Dermis blood vessel endothelial cell (primary cell): ENCODE measurements at regions not wholly inside any gene's neighbourhood (a gene's known extent, or its start where the extent isn't known, plus 50 kb on each side); places are given as distances from the start of the nearest gene placed in this dataset.
"Not testable (repeated sequence)": the region's sequence is repeated elsewhere in the genome, so short reads cannot be mapped to it uniquely, and the experiment has no call there.

Experiments
- DNase-seq: peaks from one replicate; pipeline ENCODE4 v3.0.0; 2010

- DNase-seq, result no peak
Measured at GRCh38 chr5:71771191-71771590, 52.1 kb downstream of the CARTPT start.

DNA sequence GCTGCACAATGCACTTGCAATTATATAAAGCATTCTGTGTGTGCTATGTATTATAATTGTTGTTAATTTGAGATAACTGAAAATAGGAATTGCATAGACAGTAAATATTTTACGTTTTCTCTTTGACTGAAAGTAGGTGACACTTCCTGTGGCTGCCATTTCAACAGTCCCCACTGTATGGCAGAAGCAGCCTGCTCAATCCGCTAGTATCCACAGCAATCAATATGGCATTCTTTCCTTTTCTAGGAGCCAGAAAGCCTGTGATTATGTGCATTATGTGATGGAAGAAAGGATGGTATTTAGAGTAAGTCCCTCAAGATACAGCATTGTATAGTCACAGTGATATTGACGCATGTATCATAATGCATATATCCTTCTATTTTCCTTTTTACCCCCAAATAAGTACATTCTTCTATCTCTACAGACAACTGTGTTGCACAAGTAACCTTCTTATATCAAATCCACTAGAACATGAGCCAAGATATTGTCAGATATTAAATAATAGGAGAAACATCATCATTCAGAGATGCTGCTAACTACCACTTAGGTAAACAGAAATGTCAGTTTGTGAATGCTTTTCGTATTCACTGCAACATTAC, 59.7 kb downstream of the CARTPT start:
- DNase-seq, result peak; percentile 56

- DNase-seq, result no peak
Measured at GRCh38 chr5:71780597-71780996, 61.5 kb downstream of the CARTPT start.

GRCh38 chr5:71782393-71782770, 63.3 kb downstream of the CARTPT start:
- no peak for DNase-seq

GRCh38 chr5:71782771-71783770, 64.0 kb downstream of the CARTPT start:
- DNase-seq, result peak; percentile 83

GRCh38 chr5:71783891-71784290, 64.8 kb downstream of the CARTPT start:
- no peak for DNase-seq

DNA sequence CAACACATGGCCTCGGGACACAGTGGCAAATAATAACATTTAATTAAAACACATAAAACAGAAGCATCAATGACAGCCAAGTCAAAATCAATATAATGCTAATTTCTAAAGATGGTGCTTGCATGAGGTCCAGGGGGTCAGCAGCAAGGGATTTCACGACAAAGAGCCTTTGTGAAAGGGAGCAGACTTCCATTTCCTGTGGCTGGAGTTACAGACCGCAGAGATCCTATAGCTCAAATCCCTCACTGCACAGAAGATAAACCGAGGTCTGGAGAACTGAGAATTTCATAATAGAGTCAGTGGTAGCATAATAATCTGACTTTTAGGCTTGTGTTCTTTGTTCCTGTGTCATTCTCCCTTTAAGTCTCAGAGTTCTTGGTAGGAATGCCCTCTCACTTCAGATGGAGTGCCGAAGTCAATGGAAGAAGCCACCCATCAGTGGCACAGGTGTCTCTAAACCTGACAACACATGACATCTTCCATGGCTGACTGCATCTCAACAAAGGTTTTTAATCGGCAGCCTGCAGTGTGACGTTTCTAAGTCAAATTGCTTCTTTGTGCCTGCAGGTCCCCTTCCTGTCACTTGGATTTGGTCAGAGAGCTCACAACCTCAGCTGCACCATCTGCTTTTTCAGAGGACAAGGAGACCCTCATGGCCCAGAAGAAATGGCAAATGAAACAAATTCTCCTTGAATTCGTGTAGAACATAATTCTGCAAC, 67.4 kb downstream of the CARTPT start:
- DNase-seq, result no peak

- no peak for DNase-seq
Measured at GRCh38 chr5:71788794-71789193, 69.7 kb downstream of the CARTPT start.

- DNase-seq, result no peak
Measured at GRCh38 chr5:71789746-71790145, 70.7 kb downstream of the CARTPT start.

DNA sequence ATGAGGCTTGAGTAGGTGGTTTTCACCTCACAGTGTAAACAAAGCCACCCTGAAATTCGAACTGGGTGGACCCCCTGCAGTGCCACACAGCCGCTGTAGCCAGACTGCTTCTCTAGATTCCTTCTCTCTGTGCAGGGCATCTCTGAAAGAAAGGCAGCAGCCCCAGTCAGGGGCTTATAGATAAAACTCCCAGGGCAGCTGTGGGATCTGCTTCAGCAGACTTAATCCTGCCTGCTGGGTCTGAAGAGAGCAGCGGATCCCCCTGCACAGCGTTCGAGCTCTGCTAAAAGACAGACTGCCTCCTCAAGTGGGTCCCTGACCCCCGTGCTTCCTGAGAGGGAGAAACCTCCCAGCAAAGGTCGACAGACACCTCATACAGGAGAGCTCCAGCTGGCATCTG, 71.4 kb downstream of the CARTPT start:
- no peak for DNase-seq

- DNase-seq, result not testable (repeated sequence)
Measured at GRCh38 chr5:71792041-71792440, 73.0 kb downstream of the CARTPT start.

DNA sequence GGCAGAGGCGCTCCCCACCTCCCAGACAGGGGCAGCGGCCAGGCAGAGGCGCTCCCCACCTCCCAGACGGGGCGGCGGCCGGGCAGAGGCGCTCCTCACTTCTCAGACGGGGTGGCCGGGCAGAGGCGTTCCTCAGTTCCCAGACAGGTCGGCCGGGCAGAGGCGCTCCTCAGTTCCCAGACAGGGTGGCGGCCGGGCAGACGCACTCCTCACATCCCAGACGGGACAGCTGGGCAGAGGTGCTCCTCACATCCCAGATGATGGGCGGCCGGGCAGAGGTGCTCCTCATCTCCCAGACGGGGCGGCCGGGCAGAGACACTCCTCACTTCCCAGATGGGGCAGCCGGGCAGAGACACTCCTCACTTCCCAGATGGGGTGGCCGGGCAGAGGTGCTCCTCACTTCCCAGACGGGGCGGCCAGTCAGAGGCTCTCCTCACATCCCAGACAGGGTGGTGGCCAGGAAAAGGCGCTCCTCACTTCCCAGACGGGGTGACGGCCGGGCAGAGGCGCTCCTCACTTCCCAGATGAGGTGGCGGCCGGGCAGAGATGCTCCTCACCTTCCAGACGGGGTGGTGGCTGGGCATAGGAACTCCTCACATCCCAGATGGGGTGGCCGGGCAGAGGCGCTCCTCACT, 75.1 kb downstream of the CARTPT start:
- DNase-seq, result no peak

DNA sequence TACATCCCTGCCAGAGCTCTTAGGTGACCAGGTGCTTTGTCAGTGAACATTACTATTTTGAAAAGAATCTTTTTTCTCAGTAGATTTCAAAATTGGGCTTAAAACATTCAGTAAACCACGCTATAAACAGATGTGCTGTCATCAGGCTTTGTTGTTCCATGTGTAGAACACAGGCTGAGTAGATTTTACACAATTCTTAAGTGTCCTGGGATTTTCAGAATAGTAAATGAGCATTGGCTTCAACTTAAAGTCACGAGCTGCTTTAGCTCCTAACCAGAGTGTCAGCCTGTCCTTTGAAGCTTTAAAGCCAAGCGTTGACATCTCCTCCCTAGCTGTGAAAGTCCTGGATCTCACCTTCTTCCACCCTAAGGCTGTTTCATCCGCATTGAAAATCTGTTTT, 83.6 kb downstream of the CARTPT start:
- no peak for DNase-seq

GRCh38 chr5:71806711-71807110, 87.6 kb downstream of the CARTPT start:
- no peak for DNase-seq

DNA sequence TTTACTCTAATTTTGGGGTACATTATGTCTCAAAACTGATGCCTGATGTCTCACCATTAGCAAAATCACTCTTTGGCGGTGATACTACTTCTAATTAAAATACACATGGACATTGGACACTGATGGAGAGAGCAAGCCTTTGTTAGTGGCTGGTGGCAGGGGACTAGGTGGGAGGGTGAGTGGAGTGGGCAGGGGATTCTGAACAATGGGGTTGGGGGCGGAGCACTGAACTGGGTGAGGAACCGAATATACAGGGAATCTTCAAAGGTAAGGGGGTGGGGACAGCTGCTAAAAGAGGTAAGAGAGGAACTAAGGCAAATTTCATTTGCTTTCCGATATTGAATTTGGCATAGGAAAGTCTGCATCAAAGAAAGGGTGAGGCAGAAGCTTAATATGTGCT, 88.8 kb downstream of the CARTPT start:
- no peak for DNase-seq

DNA sequence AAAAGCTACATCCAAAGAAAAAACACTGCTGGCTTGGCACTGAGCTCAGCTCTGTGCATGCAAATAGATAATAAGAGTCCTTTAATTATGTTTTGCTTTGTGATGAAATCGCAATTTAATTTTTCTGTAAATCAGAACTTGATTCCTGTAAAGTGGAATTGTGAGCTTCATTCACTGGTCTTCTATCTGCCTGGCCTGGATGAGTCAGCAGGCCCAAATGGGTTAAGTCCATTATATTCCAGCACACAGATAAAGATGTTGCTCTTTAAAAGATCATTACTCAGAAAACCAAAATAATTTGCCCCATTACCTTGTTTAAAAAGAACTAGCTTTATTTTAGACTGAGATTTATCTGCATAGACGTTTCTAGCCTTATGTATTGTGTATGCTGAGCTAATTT, 90.4 kb downstream of the CARTPT start:
- no peak for DNase-seq

GRCh38 chr5:71810023-71810422, 90.9 kb downstream of the CARTPT start:
- DNase-seq, result no peak

- no peak for DNase-seq
Measured at GRCh38 chr5:71810471-71811195, 91.6 kb downstream of the CARTPT start.

DNA sequence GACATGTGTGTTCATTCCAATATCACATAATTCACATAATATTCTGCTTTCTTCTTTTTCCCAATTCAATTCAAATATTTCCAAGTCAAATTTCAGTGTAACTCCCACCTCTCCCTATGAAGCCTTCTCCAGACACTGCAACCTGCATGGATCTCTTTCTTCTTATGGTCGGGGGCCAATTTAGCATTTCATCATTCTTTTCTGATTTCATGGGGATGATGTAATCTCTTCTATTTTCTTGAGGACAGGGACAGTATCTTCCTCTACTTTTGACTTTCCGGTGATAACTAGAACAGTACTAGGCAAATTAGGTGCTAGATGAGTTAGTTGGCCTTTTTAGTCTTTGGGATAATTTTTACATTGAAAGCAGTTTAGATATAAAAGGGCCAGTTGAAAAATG, 92.7 kb downstream of the CARTPT start:
- no peak for DNase-seq

- DNase-seq, result peak; percentile 11
Measured at GRCh38 chr5:71816307-71816706, 97.2 kb downstream of the CARTPT start.

DNA sequence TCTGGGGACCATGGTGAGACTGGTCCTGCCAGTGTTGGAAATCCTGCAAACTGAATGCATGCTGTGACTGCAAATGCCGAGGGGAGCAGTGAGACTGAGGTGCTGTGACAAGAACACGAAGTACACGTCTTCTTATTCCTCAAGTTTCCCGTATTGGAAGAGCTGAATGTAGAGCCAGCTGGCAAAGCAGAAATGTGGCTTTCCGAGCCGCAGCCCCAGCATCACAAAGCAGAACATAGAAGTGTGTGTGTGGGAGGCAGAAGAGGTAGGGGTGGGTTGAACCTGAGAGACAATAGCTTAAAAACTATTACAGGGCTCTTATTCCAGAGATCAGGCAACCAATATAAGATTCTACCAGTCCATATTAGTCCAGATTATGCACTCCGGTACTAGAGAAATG, 98.8 kb downstream of the CARTPT start:
- DNase-seq, result no peak

DNA sequence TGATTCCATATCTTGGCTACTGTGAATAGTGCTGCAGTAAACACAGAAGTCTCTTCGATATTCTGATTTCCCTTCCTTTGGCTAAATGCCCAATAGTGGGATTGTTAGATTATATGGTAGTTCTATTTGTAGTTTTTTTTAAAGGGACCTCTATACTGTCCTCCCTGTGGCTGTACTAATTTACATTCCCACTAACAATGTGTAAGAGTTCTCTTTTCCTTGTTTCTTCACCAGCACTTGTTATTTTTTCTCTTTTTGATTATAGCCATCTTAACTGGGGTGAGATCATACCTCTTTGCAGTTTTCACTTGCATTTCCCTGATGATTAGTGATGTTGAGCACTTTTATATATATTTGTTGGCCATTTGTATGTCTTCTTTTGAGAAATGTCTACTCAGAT, 102.0 kb downstream of the CARTPT start:
- no peak for DNase-seq
